Rectal smooth muscle tissue (tissue), 1 donor: ENCODE measurements at regions not wholly inside any gene's neighbourhood (a gene's known extent, or its start where the extent isn't known, plus 50 kb on each side); places are given as distances from the start of the nearest gene placed in this dataset.

Source experiments
- H3K27ac ChIP-seq: one replicate; pipeline ENCODE4 v1.7.0; 2013; ENCODE audit warnings: low read depth, low read length, inconsistent platforms
- H3K27me3 ChIP-seq: one replicate; pipeline ENCODE4 v1.7.0; 2013; ENCODE audit warnings: low read length; ENCODE audit not compliant: control insufficient read depth, insufficient read depth
- H3K36me3 ChIP-seq: one replicate; pipeline ENCODE4 v1.7.0; 2013; ENCODE audit warnings: low read length; ENCODE audit not compliant: control insufficient read depth, insufficient read depth
- H3K4me1 ChIP-seq: one replicate; pipeline ENCODE4 v1.7.0; 2013; ENCODE audit warnings: low read length; ENCODE audit not compliant: control insufficient read depth, insufficient read depth
- H3K4me3 ChIP-seq: one replicate; pipeline ENCODE4 v1.7.0; 2013; ENCODE audit warnings: low read length
- H3K9ac ChIP-seq: one replicate; pipeline ENCODE4 v1.7.0; 2013; ENCODE audit warnings: low read length

DNA sequence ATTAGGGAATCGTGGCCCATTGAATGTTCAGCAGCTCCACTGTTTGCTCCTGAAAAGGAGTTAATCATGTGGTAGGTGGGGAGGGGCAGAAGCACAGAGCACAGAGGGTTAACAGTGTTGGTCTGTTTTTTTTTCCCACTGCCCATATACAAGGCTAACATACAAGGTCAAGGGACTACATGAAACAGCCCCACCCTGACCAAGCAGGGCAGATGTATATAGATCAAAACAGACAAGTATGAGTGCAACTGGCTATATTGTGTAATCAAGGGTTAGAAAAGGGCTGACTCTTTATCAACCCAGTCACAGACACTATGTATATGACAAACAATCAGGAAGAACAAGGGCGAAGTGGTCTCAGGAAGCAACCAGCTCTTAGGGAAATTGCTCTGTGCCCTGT, 186.6 kb upstream of the CDH11 start:
- H3K4me1 ChIP-seq: no peaks in the 10 kb centered on the region
- H3K4me3 ChIP-seq: no peak overlapping the region
- no peak overlapping the region for H3K27ac ChIP-seq
- H3K27me3 ChIP-seq: no peaks in the 10 kb centered on the region
- H3K36me3 ChIP-seq: no peaks in the 10 kb centered on the region
- H3K9ac ChIP-seq: no peak overlapping the region

DNA sequence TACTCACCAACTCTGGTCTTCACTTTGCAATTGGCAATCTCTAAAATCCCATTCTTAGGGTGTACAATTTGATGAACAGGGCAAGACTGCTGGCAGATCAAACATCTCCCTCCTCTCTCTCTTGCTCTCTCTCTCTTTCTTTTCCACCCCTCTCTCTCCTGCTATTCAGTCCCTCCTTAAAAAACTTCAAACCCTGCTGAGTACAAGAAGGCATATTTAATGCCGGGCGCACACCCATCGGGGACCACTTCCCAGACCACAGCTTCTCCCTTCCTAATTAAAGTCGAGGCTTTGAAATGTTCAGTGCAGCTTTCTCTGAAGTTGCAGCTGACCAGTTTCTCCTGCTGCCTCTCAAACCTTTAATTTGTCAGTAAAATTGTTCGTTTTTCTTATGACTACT, 185.4 kb upstream of the CDH11 start:
- Histone ChIP-seq H3K36me3 (no peaks in the 10 kb centered on the region), H3K27ac (no peak overlapping the region), H3K9ac (no peak overlapping the region), H3K4me1 (no peaks in the 10 kb centered on the region), H3K4me3 (no peak overlapping the region), H3K27me3 (no peaks in the 10 kb centered on the region)

DNA sequence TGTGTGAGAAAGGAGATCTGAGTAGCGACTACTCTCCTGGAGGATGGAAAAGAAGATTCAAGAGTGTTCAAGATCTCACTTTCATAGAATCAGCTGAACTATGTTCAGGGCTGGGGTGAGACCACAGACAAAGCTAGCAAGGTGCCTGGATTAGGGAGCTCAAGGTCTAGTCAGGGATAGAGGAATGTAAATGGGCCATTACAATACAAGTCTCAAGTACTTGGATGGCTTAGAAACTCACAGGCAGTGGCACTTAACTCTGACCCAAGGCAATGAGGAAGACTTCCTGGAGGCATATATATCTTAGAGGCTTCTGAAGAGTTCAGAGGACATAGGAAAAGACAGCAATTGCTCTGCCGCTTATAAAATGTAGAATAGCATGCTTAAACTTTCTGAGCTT, 184.9 kb upstream of the CDH11 start:
- H3K4me3 ChIP-seq: no peak overlapping the region
- H3K36me3 ChIP-seq: no peaks in the 10 kb centered on the region
- no peaks in the 10 kb centered on the region for H3K27me3 ChIP-seq
- H3K9ac ChIP-seq: no peak overlapping the region
- no peaks in the 10 kb centered on the region for H3K4me1 ChIP-seq
- no peak overlapping the region for H3K27ac ChIP-seq

GRCh38 chr16:65306300-65306699, 184.4 kb upstream of the CDH11 start:
- Histone ChIP-seq H3K27ac (no peak overlapping the region), H3K9ac (no peak overlapping the region), H3K4me3 (no peak overlapping the region), H3K4me1 (no peaks in the 10 kb centered on the region), H3K27me3 (no peaks in the 10 kb centered on the region), H3K36me3 (no peaks in the 10 kb centered on the region)

DNA sequence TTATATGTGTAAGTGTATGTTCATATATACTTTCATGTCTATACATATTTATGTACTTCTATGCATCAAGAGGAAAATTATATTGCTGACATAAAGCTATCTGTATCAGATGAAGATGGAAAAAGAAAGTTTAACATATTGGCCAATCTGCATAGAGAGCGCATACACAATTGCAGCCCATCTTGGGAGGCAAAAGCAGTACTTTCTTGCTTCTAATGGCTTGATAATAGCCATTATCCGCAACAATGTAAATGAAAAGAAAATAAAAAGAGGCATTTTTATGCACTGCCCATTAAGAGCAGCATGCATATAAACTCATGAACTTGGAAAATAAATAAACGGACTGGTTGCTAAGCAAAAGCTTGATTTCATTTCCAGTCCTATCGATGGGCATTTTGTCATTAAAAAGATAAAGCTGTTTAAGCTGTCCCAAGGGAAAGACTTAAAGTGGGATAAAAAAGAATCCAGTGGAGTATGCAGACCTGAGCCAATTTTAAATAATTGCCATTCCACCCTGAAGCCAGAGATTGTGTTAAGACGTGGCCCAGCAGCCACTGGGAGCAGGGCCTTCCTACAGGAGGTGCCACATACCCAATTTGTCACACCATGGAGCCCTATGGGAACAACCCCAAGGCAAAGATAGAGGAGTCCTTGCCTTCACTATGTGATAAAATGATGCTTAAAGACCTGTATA, 183.6 kb upstream of the CDH11 start:
- no peak overlapping the region for H3K9ac ChIP-seq
- H3K27ac ChIP-seq: no peak overlapping the region
- no peaks in the 10 kb centered on the region for H3K27me3 ChIP-seq
- no peaks in the 10 kb centered on the region for H3K4me1 ChIP-seq
- no peak overlapping the region for H3K4me3 ChIP-seq
- no peaks in the 10 kb centered on the region for H3K36me3 ChIP-seq

DNA sequence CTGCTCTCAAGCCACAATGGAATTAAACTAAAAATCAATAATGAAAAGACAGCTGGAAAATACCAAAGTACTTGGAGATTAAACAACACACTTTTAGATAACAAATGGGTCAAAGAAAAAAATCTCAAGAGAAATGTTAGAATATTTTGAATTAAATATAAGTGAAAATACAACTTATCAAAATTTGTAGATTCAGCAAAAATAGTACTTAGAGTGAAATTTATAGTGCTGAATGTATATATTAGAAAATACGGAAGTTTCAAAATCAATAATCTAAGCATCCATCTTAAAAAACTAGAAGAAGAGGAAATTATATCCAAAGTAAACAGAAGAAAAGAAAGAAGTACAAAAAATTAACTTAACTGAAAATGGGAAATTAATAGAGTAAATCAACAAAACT, 179.2 kb upstream of the CDH11 start:
- H3K36me3 ChIP-seq: no peaks in the 10 kb centered on the region
- H3K9ac ChIP-seq: no peak overlapping the region
- H3K4me3 ChIP-seq: no peak overlapping the region
- H3K4me1 ChIP-seq: no peaks in the 10 kb centered on the region
- no peak overlapping the region for H3K27ac ChIP-seq
- no peaks in the 10 kb centered on the region for H3K27me3 ChIP-seq

DNA sequence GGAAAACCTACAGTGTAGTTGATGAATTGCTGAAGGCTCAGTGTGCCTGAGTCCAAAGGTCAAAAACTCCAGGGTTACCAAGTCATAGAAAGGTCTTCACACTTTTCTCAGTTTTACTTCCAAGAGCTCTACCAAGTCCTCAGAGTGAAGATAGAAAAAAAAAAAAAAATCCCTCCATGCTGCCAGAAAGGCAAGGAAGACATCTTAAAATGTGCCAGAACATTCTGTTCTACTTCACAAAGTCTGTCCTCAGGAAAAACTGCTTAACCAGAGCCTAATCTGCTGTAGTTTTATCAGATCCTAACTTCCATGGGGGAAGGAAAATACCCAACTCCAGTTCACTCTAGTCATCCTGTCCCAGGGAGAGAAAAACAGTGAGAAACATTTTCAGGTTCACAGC, 175.6 kb upstream of the CDH11 start:
- Histone ChIP-seq H3K4me1 (no peaks in the 10 kb centered on the region), H3K4me3 (no peak overlapping the region), H3K9ac (no peak overlapping the region), H3K27ac (no peak overlapping the region), H3K36me3 (no peaks in the 10 kb centered on the region), H3K27me3 (no peaks in the 10 kb centered on the region)

GRCh38 chr16:65295527-65295926, 173.7 kb upstream of the CDH11 start:
- H3K4me1 ChIP-seq: no peaks in the 10 kb centered on the region
- H3K4me3 ChIP-seq: no peak overlapping the region

DNA sequence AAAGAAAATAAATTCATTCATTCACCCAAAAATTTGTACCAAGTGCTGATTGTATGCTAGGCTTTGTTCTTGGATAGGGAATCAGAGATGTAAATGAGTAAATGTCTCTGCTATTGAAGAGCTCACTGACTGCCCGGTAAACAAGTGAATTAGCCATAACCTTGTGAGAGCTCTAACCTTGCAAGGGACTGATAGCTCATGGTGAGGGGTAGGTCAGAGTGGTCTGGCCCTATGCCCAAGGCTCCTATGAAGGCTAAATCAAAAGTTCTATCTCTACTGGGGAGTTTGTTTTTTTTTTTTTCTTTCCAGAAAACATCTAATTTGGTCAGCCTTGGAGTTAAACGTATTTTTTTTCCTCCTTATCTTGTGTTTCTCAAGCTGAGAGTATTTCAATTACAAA, 172.8 kb upstream of the CDH11 start:
- Histone ChIP-seq H3K36me3 (no peaks in the 10 kb centered on the region), H3K4me3 (no peak overlapping the region), H3K27me3 (no peaks in the 10 kb centered on the region), H3K27ac (no peak overlapping the region), H3K9ac (no peak overlapping the region), H3K4me1 (no peaks in the 10 kb centered on the region)

More at GRCh38 chr16:65295527-65295926, 173.7 kb upstream of the CDH11 start:
- Histone ChIP-seq H3K27me3 (no peaks in the 10 kb centered on the region), H3K36me3 (no peaks in the 10 kb centered on the region), H3K27ac (no peak overlapping the region), H3K9ac (no peak overlapping the region)

- Histone ChIP-seq H3K4me1 (no peaks in the 10 kb centered on the region), H3K27ac (no peak overlapping the region), H3K27me3 (no peaks in the 10 kb centered on the region), H3K9ac (no peak overlapping the region), H3K36me3 (no peaks in the 10 kb centered on the region), H3K4me3 (no peak overlapping the region)
These were observed 172.3 kb upstream of the CDH11 start for GRCh38 chr16:65294165-65294564.

- Histone ChIP-seq H3K36me3 (no peaks in the 10 kb centered on the region), H3K4me3 (no peak overlapping the region)
These were observed 167.2 kb upstream of the CDH11 start for GRCh38 chr16:65289022-65289421.

DNA sequence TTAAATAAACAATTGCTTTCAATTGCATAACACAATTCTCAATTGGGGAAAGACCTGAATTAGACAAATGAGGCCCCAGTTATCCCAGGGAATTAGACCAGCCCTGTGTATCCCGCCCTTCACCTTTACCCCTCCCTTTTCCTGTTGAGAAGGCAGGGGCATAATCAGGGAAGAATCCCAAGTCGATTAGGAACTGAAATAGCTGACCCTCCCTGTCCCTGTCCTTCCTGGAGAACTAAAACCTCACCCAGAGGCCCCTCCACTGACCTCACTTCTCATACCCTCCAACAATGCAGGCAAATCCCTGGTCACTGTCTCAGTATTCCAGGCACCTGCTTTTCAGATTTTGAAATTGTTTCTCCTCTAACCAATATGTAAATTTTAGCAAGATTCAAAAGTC, 165.4 kb upstream of the CDH11 start:
- H3K36me3 ChIP-seq: no peaks in the 10 kb centered on the region
- peaks cover 12% of the 10 kb centered on the region for H3K4me1 ChIP-seq
- H3K27ac ChIP-seq: no peak overlapping the region
- H3K27me3 ChIP-seq: no peaks in the 10 kb centered on the region
- no peak overlapping the region for H3K9ac ChIP-seq
- H3K4me3 ChIP-seq: no peak overlapping the region

More at GRCh38 chr16:65289022-65289421, 167.2 kb upstream of the CDH11 start:
- Histone ChIP-seq H3K9ac (no peak overlapping the region), H3K27me3 (no peaks in the 10 kb centered on the region), H3K27ac (no peak overlapping the region), H3K4me1 (peaks cover 12% of the 10 kb centered on the region)
